ENCODE measurements at regions not wholly inside any gene's neighbourhood (a gene's known extent, or its start where the extent isn't known, plus 50 kb on each side); places are given as distances from the start of the nearest gene placed in this dataset.

- H3K79me2 ChIP-seq (ENCODE audit: low read length) = no peaks in the 10 kb centered on the region
- H4K20me1 ChIP-seq (ENCODE audit: insufficient read depth, low read length) = no peaks in the 10 kb centered on the region
- H2AFZ ChIP-seq (ENCODE audit: low read depth, low read length) = 0 out of 2 replicates have a peak overlapping the region, but pooled peaks have one; percentile 19
- no peak overlapping the region for H3K4me3 ChIP-seq (ENCODE audit: low read length)
- no peak overlapping the region for H3K27ac ChIP-seq (ENCODE audit: low read length)
- H3K36me3 ChIP-seq (replicated peaks; ENCODE audit: low read depth, low read length) = no peaks in the 10 kb centered on the region
- no peaks in the 10 kb centered on the region for H3K9me3 ChIP-seq (ENCODE audit: insufficient read depth, low read length)
- H3K9ac ChIP-seq (ENCODE audit: low read length) = no peak overlapping the region
- no peaks in the 10 kb centered on the region for H3K27me3 ChIP-seq (ENCODE audit: low read depth, low read length)
- H3K4me1 ChIP-seq (ENCODE audit: low read length) = peaks cover 3% of the 10 kb centered on the region; the same call in 1 of the 2 replicates
- H3K4me2 ChIP-seq (ENCODE audit: low read length) = peak overlapping the region; percentile 35
- TF ChIP-seq EZH2phosphoT487 (IDR thresholded peaks at IDR 0.05; ENCODE audit: low read depth) = no peak
- TF ChIP-seq CTCF (IDR thresholded peaks at IDR 0.05; ENCODE audit: low read depth, low read length) = peak; percentile 55
Observed at GRCh38 chr2:155372969-155373368, 674.5 kb downstream of the KCNJ3 start.

DNA sequence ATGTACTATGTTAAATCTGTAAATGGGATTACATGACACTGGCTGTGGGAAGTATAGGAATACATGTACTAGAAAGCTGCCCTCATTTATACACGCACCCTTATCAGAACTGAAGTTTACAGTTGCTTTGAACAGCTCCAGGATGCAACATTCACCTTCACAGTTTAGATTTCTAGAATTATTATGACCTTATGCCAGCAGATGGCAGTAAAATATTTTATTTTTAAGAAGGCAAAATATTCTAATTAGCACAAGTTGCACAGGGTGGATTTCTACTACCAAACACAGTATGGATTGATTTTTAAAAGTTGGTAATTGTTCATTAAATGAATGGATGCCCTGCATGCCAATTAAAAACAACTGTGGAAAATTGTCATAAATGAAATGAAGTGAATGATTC is 670.4 kb downstream of the KCNJ3 start:
- TF ChIP-seq EZH2phosphoT487 (IDR thresholded peaks at IDR 0.05; ENCODE audit: low read depth) = no peak
- peak; percentile 44 for TF ChIP-seq CTCF (IDR thresholded peaks at IDR 0.05; ENCODE audit: low read depth, low read length)
- H4K20me1 ChIP-seq (ENCODE audit: insufficient read depth, low read length) = no peaks in the 10 kb centered on the region
- no peak overlapping the region for H3K9ac ChIP-seq (ENCODE audit: low read length)
- H2AFZ ChIP-seq (ENCODE audit: low read depth, low read length) = no peak overlapping the region
- peaks cover 3% of the 10 kb centered on the region; the same call in 1 of the 2 replicates for H3K4me1 ChIP-seq (ENCODE audit: low read length)
- no peak overlapping the region for H3K4me3 ChIP-seq (ENCODE audit: low read length)
- H3K27me3 ChIP-seq (ENCODE audit: low read depth, low read length) = no peaks in the 10 kb centered on the region
- no peaks in the 10 kb centered on the region for H3K9me3 ChIP-seq (ENCODE audit: insufficient read depth, low read length)
- no peaks in the 10 kb centered on the region for H3K79me2 ChIP-seq (ENCODE audit: low read length)
- no peaks in the 10 kb centered on the region for H3K36me3 ChIP-seq (replicated peaks; ENCODE audit: low read depth, low read length)
- H3K4me2 ChIP-seq (ENCODE audit: low read length) = no peak overlapping the region
- H3K27ac ChIP-seq (ENCODE audit: low read length) = no peak overlapping the region

GRCh38 chr2:155364766-155365165 is 666.3 kb downstream of the KCNJ3 start:
- TF ChIP-seq EZH2phosphoT487 (IDR thresholded peaks at IDR 0.05; ENCODE audit: low read depth) = no peak
- TF ChIP-seq CTCF (IDR thresholded peaks at IDR 0.05; ENCODE audit: low read depth, low read length) = no peak
- no peaks in the 10 kb centered on the region for H3K27me3 ChIP-seq (ENCODE audit: low read depth, low read length)
- H4K20me1 ChIP-seq (ENCODE audit: insufficient read depth, low read length) = no peaks in the 10 kb centered on the region
- H3K27ac ChIP-seq (ENCODE audit: low read length) = no peak overlapping the region
- H2AFZ ChIP-seq (ENCODE audit: low read depth, low read length) = no peak overlapping the region
- no peaks in the 10 kb centered on the region for H3K36me3 ChIP-seq (replicated peaks; ENCODE audit: low read depth, low read length)
- H3K4me3 ChIP-seq (ENCODE audit: low read length) = no peak overlapping the region
- no peaks in the 10 kb centered on the region for H3K4me1 ChIP-seq (ENCODE audit: low read length)
- no peak overlapping the region for H3K4me2 ChIP-seq (ENCODE audit: low read length)
- H3K9ac ChIP-seq (ENCODE audit: low read length) = no peak overlapping the region
- H3K79me2 ChIP-seq (ENCODE audit: low read length) = no peaks in the 10 kb centered on the region
- no peaks in the 10 kb centered on the region for H3K9me3 ChIP-seq (ENCODE audit: insufficient read depth, low read length)

DNA sequence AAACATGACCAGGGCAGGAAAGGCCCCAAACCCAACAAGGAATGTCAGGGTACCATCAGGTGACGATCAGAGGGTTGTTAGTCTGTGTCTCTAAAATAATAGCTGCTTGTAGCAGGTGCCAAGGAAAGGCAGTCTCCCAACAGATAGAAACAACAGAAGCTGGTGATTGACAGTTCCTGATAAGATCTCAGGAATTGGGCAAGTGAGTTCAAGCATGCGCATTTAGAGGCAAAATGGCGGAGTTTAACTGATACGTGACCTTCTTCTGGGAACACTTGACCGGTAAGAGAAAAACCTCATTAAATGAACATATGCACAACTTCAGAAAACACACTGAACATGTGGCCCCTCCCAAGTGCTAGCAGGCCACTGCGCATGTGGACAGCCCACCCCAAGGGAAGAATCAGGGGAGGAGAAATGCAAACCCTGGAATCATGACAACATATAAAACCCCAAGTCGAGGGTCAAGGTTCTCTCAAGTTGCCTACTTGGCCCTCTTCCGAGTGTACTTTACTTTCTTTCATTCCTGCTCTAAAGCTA is 664.9 kb downstream of the KCNJ3 start:
- H3K27ac ChIP-seq (ENCODE audit: low read length) = no peak overlapping the region
- H3K4me1 ChIP-seq (ENCODE audit: low read length) = no peaks in the 10 kb centered on the region
- no peaks in the 10 kb centered on the region for H4K20me1 ChIP-seq (ENCODE audit: insufficient read depth, low read length)
- no peaks in the 10 kb centered on the region for H3K79me2 ChIP-seq (ENCODE audit: low read length)
- H3K9ac ChIP-seq (ENCODE audit: low read length) = no peak overlapping the region
- no peaks in the 10 kb centered on the region for H3K27me3 ChIP-seq (ENCODE audit: low read depth, low read length)
- no peaks in the 10 kb centered on the region for H3K36me3 ChIP-seq (replicated peaks; ENCODE audit: low read depth, low read length)
- no peak overlapping the region for H3K4me3 ChIP-seq (ENCODE audit: low read length)
- 0 out of 2 replicates have a peak, but pooled peaks cover 4% of the 10 kb centered on the region for H3K9me3 ChIP-seq (ENCODE audit: insufficient read depth, low read length)
- no peak overlapping the region for H2AFZ ChIP-seq (ENCODE audit: low read depth, low read length)
- no peak overlapping the region for H3K4me2 ChIP-seq (ENCODE audit: low read length)
- TF ChIP-seq EZH2phosphoT487 (IDR thresholded peaks at IDR 0.05; ENCODE audit: low read depth) = no peak
- TF ChIP-seq CTCF (IDR thresholded peaks at IDR 0.05; ENCODE audit: low read depth, low read length) = no peak
